RWPE2 (cell line): ENCODE measurements at regions not wholly inside any gene's neighbourhood (a gene's known extent, or its start where the extent isn't known, plus 50 kb on each side); places are given as distances from the start of the nearest gene placed in this dataset.
A peak's percentile ranks its signal among the peaks of the same experiment; 100 is the strongest.
"Not testable (repeated sequence)": the region's sequence is repeated elsewhere in the genome, so short reads cannot be mapped to it uniquely, and the experiment has no call there.

Experiments
- ATAC-seq: fragments of 200-7000 bp; cut with Tn5 transposase; 3 replicates; pipeline ENCODE4 v1.9.1; 2021; ENCODE audit warnings: low read depth
- DNase-seq: peaks from one replicate; pipeline ENCODE4 v3.0.0-alpha.2; 2020; ENCODE audit warnings: low spot score
- H3K27ac ChIP-seq: fragments of 450-650 bp; 2 replicates; pipeline ENCODE4 v1.5.1; 2017; ENCODE audit warnings: mild to moderate bottlenecking; ENCODE audit not compliant: poor library complexity, severe bottlenecking
- H3K27me3 ChIP-seq: fragments of 250-450 bp; sonication (Bioruptor Pico); 2 replicates; pipeline ENCODE4 v1.5.1; 2021; ENCODE audit warnings: mild to moderate bottlenecking, moderate library complexity; ENCODE audit not compliant: insufficient read depth, poor library complexity, severe bottlenecking
- H3K36me3 ChIP-seq: fragments of 250-450 bp; sonication (Bioruptor Pico); 2 replicates; pipeline ENCODE4 v1.5.1; 2020; ENCODE audit warnings: low read depth, mild to moderate bottlenecking, moderate library complexity
- H3K4me1 ChIP-seq: fragments of 250-450 bp; sonication (Bioruptor Pico); 2 replicates; pipeline ENCODE4 v1.5.1; 2021; ENCODE audit warnings: mild to moderate bottlenecking, moderate library complexity; ENCODE audit not compliant: insufficient read depth, poor library complexity, severe bottlenecking
- H3K4me3 ChIP-seq: fragments of 250-450 bp; sonication (Bioruptor Pico); 2 replicates; pipeline ENCODE4 v1.5.1; 2021; ENCODE audit warnings: mild to moderate bottlenecking, moderate library complexity; ENCODE audit not compliant: severe bottlenecking
- H3K9me3 ChIP-seq: fragments of 250-450 bp; sonication (Bioruptor Pico); 2 replicates; pipeline ENCODE4 v1.5.1; 2021; ENCODE audit warnings: mild to moderate bottlenecking, moderate library complexity; ENCODE audit not compliant: severe bottlenecking
- CTCF ChIP-seq: fragments of 450-650 bp; IDR thresholded peaks from one replicate; pipeline ENCODE4 v1.5.1; 2017; ENCODE audit warnings: mild to moderate bottlenecking, moderate library complexity; ENCODE audit not compliant: poor library complexity, severe bottlenecking

- DNase-seq = no peak
- no peaks in the 10 kb centered on the region for H3K4me1 ChIP-seq
- no peak for ATAC-seq
- H3K9me3 ChIP-seq = no peaks in the 10 kb centered on the region
- no peak overlapping the region for H3K4me3 ChIP-seq
- H3K36me3 ChIP-seq = no peaks in the 10 kb centered on the region
- H3K27me3 ChIP-seq = no peaks in the 10 kb centered on the region
- TF ChIP-seq CTCF = no peak
- H3K27ac ChIP-seq = no peak overlapping the region
Measured at GRCh38 chr12:91252341-91252740, 69.7 kb upstream of the DCN start.

- H3K27ac ChIP-seq = no peak overlapping the region
- ATAC-seq (no peak), DNase-seq (no peak)
- no peaks in the 10 kb centered on the region for H3K4me1 ChIP-seq
- H3K36me3 ChIP-seq = no peaks in the 10 kb centered on the region
- TF ChIP-seq CTCF = no peak
- no peak overlapping the region for H3K4me3 ChIP-seq
- peaks cover 2% of the 10 kb centered on the region for H3K9me3 ChIP-seq
- H3K27me3 ChIP-seq = peaks cover 5% of the 10 kb centered on the region
Measured at GRCh38 chr12:91250273-91250665, 67.7 kb upstream of the DCN start.

- Histone ChIP-seq H3K4me3 (no peak overlapping the region), H3K9me3 (peaks cover 2% of the 10 kb centered on the region), H3K27me3 (peaks cover 5% of the 10 kb centered on the region), H3K4me1 (no peaks in the 10 kb centered on the region), H3K27ac (no peak overlapping the region), H3K36me3 (no peaks in the 10 kb centered on the region)
- TF ChIP-seq CTCF = no peak
- DNase-seq (no peak), ATAC-seq (no peak)
Measured at GRCh38 chr12:91249518-91250272, 67.1 kb upstream of the DCN start.

- H3K27me3 ChIP-seq = peaks cover 5% of the 10 kb centered on the region
- DNase-seq = no peak
- no peak overlapping the region for H3K27ac ChIP-seq
- H3K4me1 ChIP-seq = no peaks in the 10 kb centered on the region
- no peak for ATAC-seq
- TF ChIP-seq CTCF = no peak
- H3K36me3 ChIP-seq = no peaks in the 10 kb centered on the region
- H3K9me3 ChIP-seq = peaks cover 2% of the 10 kb centered on the region
- H3K4me3 ChIP-seq = no peak overlapping the region
Measured at GRCh38 chr12:91249054-91249453, 66.4 kb upstream of the DCN start.

GRCh38 chr12:91243177-91243576, 60.6 kb upstream of the DCN start:
- TF ChIP-seq CTCF = peak; percentile 26
- DNase-seq, H3K27ac ChIP-seq, H3K4me3 ChIP-seq, H3K9me3 ChIP-seq, H3K4me1 ChIP-seq, H3K36me3 ChIP-seq, ATAC-seq, H3K27me3 ChIP-seq: not testable (repeated sequence)
